ENCODE measurements at regions not wholly inside any gene's neighbourhood (a gene's known extent, or its start where the extent isn't known, plus 50 kb on each side); places are given as distances from the start of the nearest gene placed in this dataset.
"Not testable (repeated sequence)": the region's sequence is repeated elsewhere in the genome, so short reads cannot be mapped to it uniquely, and the experiment has no call there.

- Mint-ChIP-seq H3K9me3 (peaks cover 21% of the 10 kb centered on the region), H3K4me1 (ENCODE audit: low read depth) (no peaks in the 10 kb centered on the region), H3K27ac (no peak overlapping the region), H3K4me3 (no peak overlapping the region), H3K27me3 (no peaks in the 10 kb centered on the region), H3K36me3 (ENCODE audit: low read depth) (no peaks in the 10 kb centered on the region)
- intact Hi-C loops (cut with micrococcal nuclease), result no loop called here
Measured at GRCh38 chr11:130979386-130979972, 63.2 kb upstream of the SNX19 start.

- Mint-ChIP-seq H3K4me1 (ENCODE audit: low read depth) (no peaks in the 10 kb centered on the region), H3K36me3 (ENCODE audit: low read depth) (no peaks in the 10 kb centered on the region), H3K9me3 (peaks cover 17% of the 10 kb centered on the region), H3K27me3 (no peaks in the 10 kb centered on the region), H3K4me3 (no peak overlapping the region), H3K27ac (no peak overlapping the region)
- intact Hi-C loops (cut with micrococcal nuclease), result no loop called here
Measured at GRCh38 chr11:130980071-130980862, 64.0 kb upstream of the SNX19 start.

GRCh38 chr11:130984241-130984640 lies 68.0 kb upstream of the SNX19 start:
- intact Hi-C loops (cut with micrococcal nuclease); H3K4me3 Mint-ChIP-seq; H3K36me3 Mint-ChIP-seq (ENCODE audit: low read depth); H3K27ac Mint-ChIP-seq; H3K4me1 Mint-ChIP-seq (ENCODE audit: low read depth); H3K27me3 Mint-ChIP-seq: not testable (repeated sequence)
- peaks cover 12% of the 10 kb centered on the region for H3K9me3 Mint-ChIP-seq

GRCh38 chr11:130992788-130993187 lies 76.5 kb upstream of the SNX19 start:
- Mint-ChIP-seq H3K27me3 (no peaks in the 10 kb centered on the region), H3K4me3 (no peak overlapping the region), H3K27ac (no peak overlapping the region), H3K9me3 (no peaks in the 10 kb centered on the region), H3K36me3 (ENCODE audit: low read depth) (no peaks in the 10 kb centered on the region), H3K4me1 (ENCODE audit: low read depth) (peaks cover 9% of the 10 kb centered on the region)
- intact Hi-C loops (cut with micrococcal nuclease), result no loop called here

- Mint-ChIP-seq H3K9me3 (no peaks in the 10 kb centered on the region), H3K36me3 (ENCODE audit: low read depth) (no peaks in the 10 kb centered on the region), H3K4me3 (no peak overlapping the region), H3K4me1 (ENCODE audit: low read depth) (peaks cover 9% of the 10 kb centered on the region), H3K27me3 (no peaks in the 10 kb centered on the region), H3K27ac (no peak overlapping the region)
- intact Hi-C loops (cut with micrococcal nuclease), result no loop called here
Measured at GRCh38 chr11:130994043-130994442, 77.8 kb upstream of the SNX19 start.

- Mint-ChIP-seq H3K27ac (no peak overlapping the region), H3K9me3 (no peaks in the 10 kb centered on the region), H3K27me3 (no peaks in the 10 kb centered on the region), H3K4me3 (no peak overlapping the region), H3K36me3 (ENCODE audit: low read depth) (no peaks in the 10 kb centered on the region), H3K4me1 (ENCODE audit: low read depth) (peaks cover 9% of the 10 kb centered on the region)
- intact Hi-C loops (cut with micrococcal nuclease), result no loop called here
Measured at GRCh38 chr11:130995266-130995665, 79.0 kb upstream of the SNX19 start.

- Mint-ChIP-seq H3K9me3 (no peaks in the 10 kb centered on the region), H3K27ac (no peak overlapping the region), H3K27me3 (no peaks in the 10 kb centered on the region), H3K36me3 (ENCODE audit: low read depth) (no peaks in the 10 kb centered on the region), H3K4me3 (no peak overlapping the region), H3K4me1 (ENCODE audit: low read depth) (peaks cover 9% of the 10 kb centered on the region)
- intact Hi-C loops (cut with micrococcal nuclease), result no loop called here
Measured at GRCh38 chr11:130997278-130997677, 81.0 kb upstream of the SNX19 start.

- Mint-ChIP-seq H3K27ac (no peak overlapping the region), H3K27me3 (no peaks in the 10 kb centered on the region), H3K4me3 (no peak overlapping the region), H3K36me3 (ENCODE audit: low read depth) (no peaks in the 10 kb centered on the region), H3K4me1 (ENCODE audit: low read depth) (peaks cover 9% of the 10 kb centered on the region), H3K9me3 (no peaks in the 10 kb centered on the region)
- intact Hi-C loops (cut with micrococcal nuclease), result no loop called here
Measured at GRCh38 chr11:130999086-130999485, 82.8 kb upstream of the SNX19 start.

- no peaks in the 10 kb centered on the region for H3K9me3 Mint-ChIP-seq
- intact Hi-C loops (cut with micrococcal nuclease), result no loop called here
Measured at GRCh38 chr11:130999992-131000770, 83.9 kb upstream of the SNX19 start.

GRCh38 chr11:131002145-131002544 lies 85.9 kb upstream of the SNX19 start:
- H3K27ac Mint-ChIP-seq, result no peak overlapping the region
- no peaks in the 10 kb centered on the region for H3K9me3 Mint-ChIP-seq
- intact Hi-C loops (cut with micrococcal nuclease), result no loop called here
- no peaks in the 10 kb centered on the region for H3K36me3 Mint-ChIP-seq (ENCODE audit: low read depth)
- no peaks in the 10 kb centered on the region for H3K27me3 Mint-ChIP-seq
- no peaks in the 10 kb centered on the region for H3K4me1 Mint-ChIP-seq (ENCODE audit: low read depth)
- no peak overlapping the region for H3K4me3 Mint-ChIP-seq

More at GRCh38 chr11:130999992-131000770, 83.9 kb upstream of the SNX19 start:
- Mint-ChIP-seq H3K36me3 (ENCODE audit: low read depth) (no peaks in the 10 kb centered on the region), H3K27me3 (no peaks in the 10 kb centered on the region), H3K4me3 (no peak overlapping the region), H3K27ac (no peak overlapping the region), H3K4me1 (ENCODE audit: low read depth) (peaks cover 5% of the 10 kb centered on the region)

- H3K27ac Mint-ChIP-seq, result no peak overlapping the region
- intact Hi-C loops (cut with micrococcal nuclease), result no loop called here
- H3K4me3 Mint-ChIP-seq, result no peak overlapping the region
- H3K9me3 Mint-ChIP-seq, result no peaks in the 10 kb centered on the region
- no peaks in the 10 kb centered on the region for H3K4me1 Mint-ChIP-seq (ENCODE audit: low read depth)
- H3K27me3 Mint-ChIP-seq, result no peaks in the 10 kb centered on the region
- H3K36me3 Mint-ChIP-seq (ENCODE audit: low read depth), result no peaks in the 10 kb centered on the region
Measured at GRCh38 chr11:131005829-131006228, 89.5 kb upstream of the SNX19 start.

- H3K4me3 Mint-ChIP-seq, result no peak overlapping the region
- no peaks in the 10 kb centered on the region for H3K36me3 Mint-ChIP-seq (ENCODE audit: low read depth)
- no peaks in the 10 kb centered on the region for H3K27me3 Mint-ChIP-seq
- H3K27ac Mint-ChIP-seq, result no peak overlapping the region
- intact Hi-C loops (cut with micrococcal nuclease), result no loop called here
- H3K4me1 Mint-ChIP-seq (ENCODE audit: low read depth), result no peaks in the 10 kb centered on the region
- H3K9me3 Mint-ChIP-seq, result no peaks in the 10 kb centered on the region
Measured at GRCh38 chr11:131025020-131025419, 108.7 kb upstream of the SNX19 start.

GRCh38 chr11:131025421-131026125 lies 109.3 kb upstream of the SNX19 start:
- Mint-ChIP-seq H3K4me1 (ENCODE audit: low read depth) (no peaks in the 10 kb centered on the region), H3K4me3 (no peak overlapping the region), H3K9me3 (no peaks in the 10 kb centered on the region), H3K36me3 (ENCODE audit: low read depth) (no peaks in the 10 kb centered on the region), H3K27ac (no peak overlapping the region), H3K27me3 (no peaks in the 10 kb centered on the region)
- intact Hi-C loops (cut with micrococcal nuclease), result no loop called here

GRCh38 chr11:131027491-131027890 lies 111.2 kb upstream of the SNX19 start:
- H3K4me3 Mint-ChIP-seq, result no peak overlapping the region
- H3K9me3 Mint-ChIP-seq, result no peaks in the 10 kb centered on the region
- no peaks in the 10 kb centered on the region for H3K27me3 Mint-ChIP-seq
- no peaks in the 10 kb centered on the region for H3K4me1 Mint-ChIP-seq (ENCODE audit: low read depth)
- intact Hi-C loops (cut with micrococcal nuclease), result no loop called here
- H3K36me3 Mint-ChIP-seq (ENCODE audit: low read depth), result no peaks in the 10 kb centered on the region
- no peak overlapping the region for H3K27ac Mint-ChIP-seq

All from dendritic cell treated with granulocyte-macrophage colony-stimulating factor and Interleukin-4, amounts not matched to agents 40 ng/mL and 50 ng/mL, for 4 days (primary cell).